ENCODE measurements at regions not wholly inside any gene's neighbourhood (a gene's known extent, or its start where the extent isn't known, plus 50 kb on each side); places are given as distances from the start of the nearest gene placed in this dataset.

DNA sequence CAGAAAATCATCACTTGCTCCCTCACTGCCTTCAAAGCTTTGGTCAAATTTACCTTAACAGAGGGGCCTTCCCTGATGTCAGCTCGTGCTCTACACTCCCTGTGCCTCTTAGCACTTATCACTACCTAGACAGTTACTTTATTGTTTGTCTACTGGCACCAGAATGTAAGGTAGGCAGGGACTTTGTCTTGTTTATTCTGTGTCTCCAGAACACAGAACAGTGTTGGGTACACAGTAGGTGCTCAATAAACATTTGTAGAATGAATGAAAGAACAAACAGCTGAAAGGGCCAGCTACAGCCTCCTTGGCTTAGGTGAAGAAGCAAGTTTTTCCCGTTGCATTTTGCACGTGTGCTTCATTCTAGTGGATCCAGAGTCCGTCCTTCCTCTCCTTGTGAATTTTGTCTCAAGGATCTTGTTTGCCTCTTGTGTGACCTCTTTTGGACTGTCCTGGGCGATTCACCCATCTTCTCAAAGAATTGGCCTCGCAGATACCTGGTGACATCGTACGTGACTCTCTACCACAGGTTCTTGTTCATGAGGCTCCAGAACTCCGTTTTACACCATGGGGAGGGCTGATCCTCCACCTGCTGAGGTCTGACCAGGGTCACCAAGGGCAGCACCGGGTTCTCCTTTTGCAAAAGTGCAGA lies 84.2 kb upstream of the ARMC2 start:
- TF ChIP-seq, protein P1, sequence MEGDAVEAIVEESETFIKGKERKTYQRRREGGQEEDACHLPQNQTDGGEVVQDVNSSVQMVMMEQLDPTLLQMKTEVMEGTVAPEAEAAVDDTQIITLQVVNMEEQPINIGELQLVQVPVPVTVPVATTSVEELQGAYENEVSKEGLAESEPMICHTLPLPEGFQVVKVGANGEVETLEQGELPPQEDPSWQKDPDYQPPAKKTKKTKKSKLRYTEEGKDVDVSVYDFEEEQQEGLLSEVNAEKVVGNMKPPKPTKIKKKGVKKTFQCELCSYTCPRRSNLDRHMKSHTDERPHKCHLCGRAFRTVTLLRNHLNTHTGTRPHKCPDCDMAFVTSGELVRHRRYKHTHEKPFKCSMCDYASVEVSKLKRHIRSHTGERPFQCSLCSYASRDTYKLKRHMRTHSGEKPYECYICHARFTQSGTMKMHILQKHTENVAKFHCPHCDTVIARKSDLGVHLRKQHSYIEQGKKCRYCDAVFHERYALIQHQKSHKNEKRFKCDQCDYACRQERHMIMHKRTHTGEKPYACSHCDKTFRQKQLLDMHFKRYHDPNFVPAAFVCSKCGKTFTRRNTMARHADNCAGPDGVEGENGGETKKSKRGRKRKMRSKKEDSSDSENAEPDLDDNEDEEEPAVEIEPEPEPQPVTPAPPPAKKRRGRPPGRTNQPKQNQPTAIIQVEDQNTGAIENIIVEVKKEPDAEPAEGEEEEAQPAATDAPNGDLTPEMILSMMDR (IDR thresholded peaks at IDR 0.05), result no peak
- no peak for TF ChIP-seq POLR2A (IDR thresholded peaks at IDR 0.05)
